NT2/D1 (cell line): ENCODE measurements at regions not wholly inside any gene's neighbourhood (a gene's known extent, or its start where the extent isn't known, plus 50 kb on each side); places are given as distances from the start of the nearest gene placed in this dataset.

Experiments
- SUZ12 ChIP-seq: IDR thresholded peaks from 2 replicates; pipeline ENCODE4 v1.6.1; 2011; ENCODE audit not compliant: insufficient read length, insufficient read depth; ENCODE audit errors: extremely low read depth
- YY1 ChIP-seq: IDR thresholded peaks from 2 replicates; pipeline ENCODE4 v1.6.1; 2011; ENCODE audit not compliant: insufficient read length, insufficient read depth
- ZNF274 ChIP-seq: IDR thresholded peaks from 2 replicates; pipeline ENCODE4 v1.6.1; 2011; ENCODE audit warnings: mild to moderate bottlenecking, low read depth, low read length

DNA sequence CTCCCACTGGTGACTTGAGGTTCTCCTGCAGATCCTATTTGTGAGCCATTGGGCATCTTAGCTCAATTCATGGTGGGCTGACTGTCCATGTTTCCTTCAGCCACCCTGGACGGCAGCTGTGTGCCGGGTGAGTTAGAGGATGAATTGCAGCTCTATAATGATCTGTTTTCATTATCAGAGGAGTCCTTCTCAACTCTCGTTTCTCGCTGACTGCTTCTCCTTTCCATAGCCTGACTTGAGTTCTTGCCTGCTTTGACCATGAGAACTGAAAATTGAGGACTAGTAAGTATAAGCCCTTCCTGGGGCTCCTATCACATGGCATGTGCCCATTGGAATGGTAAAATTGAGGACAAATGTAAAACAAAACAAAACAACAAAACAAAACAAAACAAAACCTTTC is 121.8 kb downstream of the CDC42EP3 start:
- TF ChIP-seq ZNF274 (no peak), YY1 (no peak), SUZ12 (no peak)
